ENCODE measurements at regions not wholly inside any gene's neighbourhood (a gene's known extent, or its start where the extent isn't known, plus 50 kb on each side); places are given as distances from the start of the nearest gene placed in this dataset.

- no peak for DNase-seq (ENCODE audit: extremely low spot score in 2 of 2)
- Histone ChIP-seq H3K4me1 (peaks cover 12% of the 10 kb centered on the region), H3K4me3 (no peak overlapping the region), H3K27ac (no peak overlapping the region), H3K36me3 (no peaks in the 10 kb centered on the region), H3K27me3 (no peaks in the 10 kb centered on the region), H3K9me3 (no peaks in the 10 kb centered on the region)
- intact Hi-C loops (cut with DNase I): no loop called here
- TF ChIP-seq POLR2A (IDR thresholded peaks at IDR 0.05): no peak
- TF ChIP-seq POLR2AphosphoS5 (IDR thresholded peaks at IDR 0.05; ENCODE audit: insufficient read depth in 1 of 2, low read depth in 1 of 2): no peak
- TF ChIP-seq, protein P1, sequence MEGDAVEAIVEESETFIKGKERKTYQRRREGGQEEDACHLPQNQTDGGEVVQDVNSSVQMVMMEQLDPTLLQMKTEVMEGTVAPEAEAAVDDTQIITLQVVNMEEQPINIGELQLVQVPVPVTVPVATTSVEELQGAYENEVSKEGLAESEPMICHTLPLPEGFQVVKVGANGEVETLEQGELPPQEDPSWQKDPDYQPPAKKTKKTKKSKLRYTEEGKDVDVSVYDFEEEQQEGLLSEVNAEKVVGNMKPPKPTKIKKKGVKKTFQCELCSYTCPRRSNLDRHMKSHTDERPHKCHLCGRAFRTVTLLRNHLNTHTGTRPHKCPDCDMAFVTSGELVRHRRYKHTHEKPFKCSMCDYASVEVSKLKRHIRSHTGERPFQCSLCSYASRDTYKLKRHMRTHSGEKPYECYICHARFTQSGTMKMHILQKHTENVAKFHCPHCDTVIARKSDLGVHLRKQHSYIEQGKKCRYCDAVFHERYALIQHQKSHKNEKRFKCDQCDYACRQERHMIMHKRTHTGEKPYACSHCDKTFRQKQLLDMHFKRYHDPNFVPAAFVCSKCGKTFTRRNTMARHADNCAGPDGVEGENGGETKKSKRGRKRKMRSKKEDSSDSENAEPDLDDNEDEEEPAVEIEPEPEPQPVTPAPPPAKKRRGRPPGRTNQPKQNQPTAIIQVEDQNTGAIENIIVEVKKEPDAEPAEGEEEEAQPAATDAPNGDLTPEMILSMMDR (IDR thresholded peaks at IDR 0.05): no peak
Observed at GRCh38 chr4:189304167-189304566, 636.5 kb upstream of the FRG1 start.

- Histone ChIP-seq H3K4me1 (peaks cover 12% of the 10 kb centered on the region), H3K4me3 (no peak overlapping the region), H3K27ac (no peak overlapping the region), H3K9me3 (no peaks in the 10 kb centered on the region), H3K27me3 (no peaks in the 10 kb centered on the region), H3K36me3 (no peaks in the 10 kb centered on the region)
- intact Hi-C loops (cut with DNase I): no loop called here
- DNase-seq (ENCODE audit: extremely low spot score in 2 of 2): no peak
- TF ChIP-seq POLR2A (IDR thresholded peaks at IDR 0.05) (no peak), POLR2AphosphoS5 (IDR thresholded peaks at IDR 0.05; ENCODE audit: insufficient read depth in 1 of 2, low read depth in 1 of 2) (no peak)
- TF ChIP-seq, protein P1 (IDR thresholded peaks at IDR 0.05): no peak
Observed at GRCh38 chr4:189304809-189305208, 635.9 kb upstream of the FRG1 start.

GRCh38 chr4:189305500-189305899, 635.2 kb upstream of the FRG1 start:
- no peak overlapping the region for H3K4me3 ChIP-seq
- no peak overlapping the region for H3K27ac ChIP-seq
- no peaks in the 10 kb centered on the region for H3K36me3 ChIP-seq
- DNase-seq (ENCODE audit: extremely low spot score in 2 of 2): no peak
- TF ChIP-seq, protein P1 (IDR thresholded peaks at IDR 0.05): no peak
- TF ChIP-seq POLR2AphosphoS5 (IDR thresholded peaks at IDR 0.05; ENCODE audit: insufficient read depth in 1 of 2, low read depth in 1 of 2): no peak
- TF ChIP-seq POLR2A (IDR thresholded peaks at IDR 0.05): no peak
- peaks cover 12% of the 10 kb centered on the region for H3K4me1 ChIP-seq
- H3K27me3 ChIP-seq: no peaks in the 10 kb centered on the region
- H3K9me3 ChIP-seq: no peaks in the 10 kb centered on the region
- intact Hi-C loops (cut with DNase I): no loop called here

DNA sequence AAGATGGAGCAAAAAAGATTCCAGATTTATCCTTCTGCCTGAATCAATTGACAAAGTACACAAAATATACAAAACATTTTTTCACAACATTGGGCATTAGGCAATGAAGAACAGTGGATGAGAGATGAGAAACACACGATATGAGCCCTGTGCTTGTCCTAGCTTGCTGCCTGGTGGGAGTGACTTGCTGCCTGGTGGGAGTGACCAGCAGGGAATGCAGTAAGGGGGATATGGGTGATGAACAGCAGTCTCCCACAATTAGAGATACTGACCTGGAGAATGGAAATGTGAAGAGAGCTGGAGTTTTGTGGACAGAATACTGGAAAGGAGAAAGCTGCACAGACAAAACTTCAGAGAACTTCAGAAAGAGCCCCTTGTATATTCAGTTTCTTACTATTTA, 629.4 kb upstream of the FRG1 start:
- H3K27me3 ChIP-seq: no peaks in the 10 kb centered on the region
- H3K9me3 ChIP-seq: no peaks in the 10 kb centered on the region
- no peak for DNase-seq (ENCODE audit: extremely low spot score in 2 of 2)
- H3K36me3 ChIP-seq: no peaks in the 10 kb centered on the region
- H3K27ac ChIP-seq: no peak overlapping the region
- no peaks in the 10 kb centered on the region for H3K4me1 ChIP-seq
- no peak for TF ChIP-seq POLR2AphosphoS5 (IDR thresholded peaks at IDR 0.05; ENCODE audit: insufficient read depth in 1 of 2, low read depth in 1 of 2)
- TF ChIP-seq, protein P1 (IDR thresholded peaks at IDR 0.05): no peak
- no peak for TF ChIP-seq POLR2A (IDR thresholded peaks at IDR 0.05)
- intact Hi-C loops (cut with DNase I): no loop called here
- H3K4me3 ChIP-seq: no peak overlapping the region

DNA sequence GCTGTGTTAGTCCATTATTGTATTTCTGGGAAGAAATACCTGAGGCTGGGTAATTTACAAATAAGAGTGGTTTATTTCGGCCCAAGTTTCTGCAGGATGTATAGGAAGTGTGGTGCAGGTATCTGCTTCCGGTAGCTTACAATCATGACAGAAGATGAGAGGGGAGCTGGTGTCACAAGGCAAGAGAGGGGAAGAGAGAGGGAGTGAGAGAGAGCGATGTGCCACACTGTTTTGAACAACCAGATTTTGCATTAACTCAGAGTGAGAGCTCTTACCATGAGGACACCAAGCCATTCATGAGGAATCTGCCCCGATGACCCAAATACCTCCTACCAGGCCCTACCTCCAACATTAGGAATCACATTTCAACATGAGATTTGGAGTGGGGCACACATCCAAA, 627.6 kb upstream of the FRG1 start:
- H3K9me3 ChIP-seq: no peaks in the 10 kb centered on the region
- TF ChIP-seq POLR2AphosphoS5 (IDR thresholded peaks at IDR 0.05; ENCODE audit: insufficient read depth in 1 of 2, low read depth in 1 of 2) (no peak), POLR2A (IDR thresholded peaks at IDR 0.05) (no peak)
- TF ChIP-seq, protein P1 (IDR thresholded peaks at IDR 0.05): no peak
- H3K27me3 ChIP-seq: no peaks in the 10 kb centered on the region
- no peak for DNase-seq (ENCODE audit: extremely low spot score in 2 of 2)
- intact Hi-C loops (cut with DNase I): no loop called here
- no peaks in the 10 kb centered on the region for H3K4me1 ChIP-seq
- H3K27ac ChIP-seq: no peak overlapping the region
- H3K4me3 ChIP-seq: no peak overlapping the region
- H3K36me3 ChIP-seq: no peaks in the 10 kb centered on the region
